Caco-2 (cell line): ENCODE measurements at regions not wholly inside any gene's neighbourhood (a gene's known extent, or its start where the extent isn't known, plus 50 kb on each side); places are given as distances from the start of the nearest gene placed in this dataset.

Experiments used
- BruUV-seq: library from RNA; stranded (reverse); fragments of 400-500 nt; replicated peaks from 2 replicates; lab custom pipeline; 2021; lab: Mats Ljungman, UMichigan
- CTCF ChIA-PET: fragments of 300-600 bp; sonication (Branson Sonifier 250); formaldehyde crosslinking; loops from one replicate; lab custom pipeline; 2022; ENCODE audit warnings: antibody characterized with exemption; lab: Charles Lee
- POLR2A ChIA-PET: fragments of 300-600 bp; sonication (Branson Sonifier 250); formaldehyde crosslinking; loops from one replicate; lab custom pipeline; 2022; ENCODE audit warnings: antibody characterized with exemption; lab: Charles Lee
- DNase-seq, 2 experiments: peaks; one replicate each; pipeline versions ENCODE4 v3.0.0 to v3.0.0-alpha.2; 2020 to 2022
- H3K27me3 ChIP-seq: replicated peaks from 2 replicates; pipeline ENCODE4 v1.6.0; 2011; ENCODE audit warnings: low read length; ENCODE audit not compliant: control insufficient read depth, insufficient read depth
- H3K36me3 ChIP-seq: 2 replicates; pipeline ENCODE4 v1.5.1; 2011; ENCODE audit warnings: low read length; ENCODE audit not compliant: control insufficient read depth, insufficient read depth
- H3K4me1 ChIP-seq: fragments of 250-450 bp; sonication (Bioruptor Pico); 2 replicates; pipeline ENCODE4 v1.5.1; 2020; ENCODE audit warnings: mild to moderate bottlenecking
- H3K4me3 ChIP-seq: 2 replicates; pipeline ENCODE4 v1.5.1; 2011; ENCODE audit warnings: low read depth, mild to moderate bottlenecking, control low read depth, low read length
- H3K9me3 ChIP-seq: fragments of 250-450 bp; sonication (Bioruptor Pico); 2 replicates; pipeline ENCODE4 v1.5.1; 2020; ENCODE audit warnings: mild to moderate bottlenecking, moderate library complexity
- H3K27ac Mint-ChIP-seq: one replicate; pipeline ENCODE4 v1.8.0; 2022; ENCODE audit warnings: mixed read lengths; ENCODE audit not compliant: unreplicated experiment
- H3K27me3 Mint-ChIP-seq: one replicate; pipeline ENCODE4 v1.8.0; 2022; ENCODE audit warnings: mixed read lengths; ENCODE audit not compliant: insufficient read depth, unreplicated experiment
- H3K36me3 Mint-ChIP-seq: one replicate; pipeline ENCODE4 v1.8.0; 2022; ENCODE audit warnings: mild to moderate bottlenecking, mixed read lengths; ENCODE audit not compliant: insufficient read depth, unreplicated experiment
- H3K4me1 Mint-ChIP-seq: one replicate; pipeline ENCODE4 v1.8.0; 2022; ENCODE audit warnings: low read depth, mixed read lengths; ENCODE audit not compliant: unreplicated experiment
- H3K4me3 Mint-ChIP-seq: one replicate; pipeline ENCODE4 v1.8.0; 2022; ENCODE audit warnings: mild to moderate bottlenecking, moderate library complexity, mixed read lengths; ENCODE audit not compliant: unreplicated experiment
- H3K9me3 Mint-ChIP-seq: one replicate; pipeline ENCODE4 v1.8.0; 2022; ENCODE audit warnings: mixed read lengths; ENCODE audit not compliant: unreplicated experiment
- CTCF ChIP-seq, 2 experiments: fragments of 200-600 bp in 1 of 2; IDR thresholded peaks; 1 replicate in 1 of 2; 2 replicates in 1 of 2; pipeline versions ENCODE4 v1.5.1 to v1.8.0; 2011 to 2022; ENCODE audit warnings: antibody characterized with exemption in 1 of 2, control low read depth in 1 of 2, inconsistent platforms in 1 of 2, low read depth in 1 of 2, low read length in 1 of 2, mild to moderate bottlenecking in 1 of 2, moderate library complexity in 1 of 2; ENCODE audit not compliant: insufficient read depth in 1 of 2, severe bottlenecking in 1 of 2, unreplicated experiment in 1 of 2
- intact Hi-C: fragments of 100-400 bp; cut with micrococcal nuclease; formaldehyde crosslinking; loops from one replicate; pipeline ENCODE4 v1.10.0; 2022; ENCODE audit not compliant: unreplicated experiment

GRCh38 chr6:23445157-23445710 lies 680.8 kb upstream of the NRSN1 start:
- BruUV-seq: no TSS peak
- Histone ChIP-seq H3K36me3 (no peaks in the 10 kb centered on the region), H3K4me3 (no peak overlapping the region), H3K27me3 (no peaks in the 10 kb centered on the region), H3K9me3 (no peaks in the 10 kb centered on the region), H3K4me1 (no peaks in the 10 kb centered on the region)
- ChIA-PET POLR2A (no interaction called here), CTCF (no interaction called here)
- Mint-ChIP-seq H3K27me3 (no peaks in the 10 kb centered on the region), H3K9me3 (no peaks in the 10 kb centered on the region), H3K27ac (no peak overlapping the region), H3K36me3 (no peaks in the 10 kb centered on the region), H3K4me3 (no peak overlapping the region), H3K4me1 (no peaks in the 10 kb centered on the region)
- no peak for DNase-seq
- intact Hi-C loops: loop anchor here (5.0 kb wide), 2 partner anchors 618 to 1848 kb away; no protein-coding TSS in a partner anchor
- no peak for TF ChIP-seq CTCF (IDR thresholded peaks at IDR 0.05; ENCODE audit: insufficient read depth in 1 of 2, low read depth in 1 of 2, low read length in 1 of 2, severe bottlenecking in 1 of 2, unreplicated experiment in 1 of 2)

DNA sequence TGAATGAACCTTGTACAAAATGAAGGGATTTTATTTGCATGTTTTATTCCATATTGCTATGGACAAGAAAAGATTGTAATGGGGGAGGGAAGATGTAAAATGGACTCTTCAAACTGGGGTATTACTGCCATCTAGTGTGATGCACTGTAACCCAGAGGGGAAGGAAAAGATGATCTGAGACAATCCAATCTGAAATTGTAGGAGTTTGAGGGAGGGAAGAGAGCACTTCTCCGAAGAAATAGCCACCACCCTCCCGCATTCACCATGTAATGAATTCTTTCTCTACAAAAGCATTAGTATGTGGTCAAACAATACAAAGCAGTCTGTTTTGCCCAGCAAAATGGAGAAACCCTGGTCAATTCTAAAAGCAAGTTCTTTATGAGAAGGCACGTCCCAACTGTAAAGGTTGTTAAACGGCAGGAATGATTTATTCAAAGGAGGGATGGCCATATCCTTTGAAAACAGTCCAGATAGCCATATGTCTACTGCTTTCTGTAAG lies 679.5 kb upstream of the NRSN1 start:
- Histone ChIP-seq H3K36me3 (no peaks in the 10 kb centered on the region), H3K9me3 (no peaks in the 10 kb centered on the region), H3K4me1 (no peaks in the 10 kb centered on the region), H3K27me3 (no peaks in the 10 kb centered on the region), H3K4me3 (no peak overlapping the region)
- peak; percentile 31 to 47 for TF ChIP-seq CTCF (IDR thresholded peaks at IDR 0.05; ENCODE audit: insufficient read depth in 1 of 2, low read depth in 1 of 2, low read length in 1 of 2, severe bottlenecking in 1 of 2, unreplicated experiment in 1 of 2)
- H3K4me1 Mint-ChIP-seq: no peaks in the 10 kb centered on the region
- no peaks in the 10 kb centered on the region for H3K36me3 Mint-ChIP-seq
- no peaks in the 10 kb centered on the region for H3K27me3 Mint-ChIP-seq
- CTCF ChIA-PET: no interaction called here
- DNase-seq: peak in 1 of 2 experiments; percentile 25
- H3K4me3 Mint-ChIP-seq: no peak overlapping the region
- POLR2A ChIA-PET: no interaction called here
- intact Hi-C loops: loop anchor here (1.0 to 5.0 kb wide), 3 partner anchors 540 to 1849 kb away; no protein-coding TSS in a partner anchor
- H3K9me3 Mint-ChIP-seq: no peaks in the 10 kb centered on the region
- no TSS peak for BruUV-seq
- no peak overlapping the region for H3K27ac Mint-ChIP-seq

DNA sequence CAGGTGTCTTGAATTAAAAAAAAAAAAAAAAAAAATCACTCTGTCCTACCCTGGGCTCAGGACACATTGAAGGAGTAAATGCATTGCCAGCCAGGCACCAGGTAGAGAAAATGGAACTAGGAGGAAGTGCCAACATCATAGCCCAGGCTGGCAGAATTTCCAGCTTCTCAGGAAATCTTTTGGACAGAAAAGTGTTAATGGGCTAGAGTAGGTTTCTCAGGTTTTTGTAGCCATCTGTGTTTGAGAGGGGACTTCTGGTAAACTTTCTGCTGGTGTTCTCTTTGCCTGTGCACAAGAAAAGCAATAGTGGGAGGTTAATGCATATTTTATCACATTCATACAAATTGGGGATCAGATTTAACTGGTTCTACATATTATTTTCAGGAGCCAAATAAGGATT lies 678.3 kb upstream of the NRSN1 start:
- TF ChIP-seq CTCF (IDR thresholded peaks at IDR 0.05; ENCODE audit: insufficient read depth in 1 of 2, low read depth in 1 of 2, low read length in 1 of 2, severe bottlenecking in 1 of 2, unreplicated experiment in 1 of 2): no peak
- H3K4me3 Mint-ChIP-seq: no peak overlapping the region
- Histone ChIP-seq H3K27me3 (no peaks in the 10 kb centered on the region), H3K36me3 (no peaks in the 10 kb centered on the region), H3K4me3 (no peak overlapping the region), H3K4me1 (no peaks in the 10 kb centered on the region), H3K9me3 (no peaks in the 10 kb centered on the region)
- intact Hi-C loops: loop anchor here (5.0 kb wide), 2 partner anchors 620 to 1850 kb away; no protein-coding TSS in a partner anchor
- H3K27me3 Mint-ChIP-seq: no peaks in the 10 kb centered on the region
- ChIA-PET CTCF (no interaction called here), POLR2A (no interaction called here)
- no peaks in the 10 kb centered on the region for H3K36me3 Mint-ChIP-seq
- no peak overlapping the region for H3K27ac Mint-ChIP-seq
- no peaks in the 10 kb centered on the region for H3K4me1 Mint-ChIP-seq
- no peaks in the 10 kb centered on the region for H3K9me3 Mint-ChIP-seq
- no peak for DNase-seq
- no TSS peak for BruUV-seq
